Mucosa of gallbladder (tissue), 1 donor: ENCODE measurements at regions not wholly inside any gene's neighbourhood (a gene's known extent, or its start where the extent isn't known, plus 50 kb on each side); places are given as distances from the start of the nearest gene placed in this dataset.

Experiments used
- DNase-seq: peaks from one replicate; pipeline ENCODE4 v3.0.0-alpha.2; 2020; ENCODE audit warnings: low spot score
- donor health status: DM: no; HTN: no; CAD: no.

GRCh38 chr1:110816945-110817344 lies 56.0 kb upstream of the CD53 start:
- DNase-seq = no peak

- no peak for DNase-seq
Measured at GRCh38 chr1:110811529-110811928, 61.4 kb upstream of the CD53 start.

- no peak for DNase-seq
Measured at GRCh38 chr1:110800079-110800478, 72.9 kb upstream of the CD53 start.

GRCh38 chr1:110798691-110799256 lies 74.2 kb upstream of the CD53 start:
- no peak for DNase-seq

- DNase-seq = no peak
Measured at GRCh38 chr1:110788673-110789072, 84.3 kb upstream of the CD53 start.

GRCh38 chr1:110787328-110788071 lies 85.4 kb upstream of the CD53 start:
- DNase-seq = no peak

- no peak for DNase-seq
Measured at GRCh38 chr1:110786802-110787327, 86.1 kb upstream of the CD53 start.

GRCh38 chr1:110785612-110786011 lies 87.3 kb upstream of the CD53 start:
- no peak for DNase-seq

GRCh38 chr1:110785055-110785454 lies 87.9 kb upstream of the CD53 start:
- DNase-seq = no peak

GRCh38 chr1:110783292-110783918 lies 89.5 kb upstream of the CD53 start:
- DNase-seq = peak; percentile 47

GRCh38 chr1:110781525-110781924 lies 91.4 kb upstream of the CD53 start:
- DNase-seq = no peak

- DNase-seq = peak; percentile 68
Measured at GRCh38 chr1:110780600-110781484, 92.1 kb upstream of the CD53 start.

GRCh38 chr1:110779636-110780035 lies 93.3 kb upstream of the CD53 start:
- DNase-seq = no peak

- DNase-seq = no peak
Measured at GRCh38 chr1:110778821-110779220, 94.1 kb upstream of the CD53 start.

- no peak for DNase-seq
Measured at GRCh38 chr1:110777228-110777627, 95.7 kb upstream of the CD53 start.

GRCh38 chr1:110774398-110774797 lies 98.5 kb upstream of the CD53 start:
- DNase-seq = no peak

GRCh38 chr1:110773813-110774212 lies 99.1 kb upstream of the KCNA3 start:
- no peak for DNase-seq

- no peak for DNase-seq
Measured at GRCh38 chr1:110771245-110772022, 96.7 kb upstream of the KCNA3 start.

GRCh38 chr1:110770832-110771231 lies 96.1 kb upstream of the KCNA3 start:
- DNase-seq = no peak

GRCh38 chr1:110768605-110769004 lies 93.9 kb upstream of the KCNA3 start:
- no peak for DNase-seq

- DNase-seq = no peak
Measured at GRCh38 chr1:110766336-110766647, 91.6 kb upstream of the KCNA3 start.
